ENCODE measurements at regions not wholly inside any gene's neighbourhood (a gene's known extent, or its start where the extent isn't known, plus 50 kb on each side); places are given as distances from the start of the nearest gene placed in this dataset.

DNA sequence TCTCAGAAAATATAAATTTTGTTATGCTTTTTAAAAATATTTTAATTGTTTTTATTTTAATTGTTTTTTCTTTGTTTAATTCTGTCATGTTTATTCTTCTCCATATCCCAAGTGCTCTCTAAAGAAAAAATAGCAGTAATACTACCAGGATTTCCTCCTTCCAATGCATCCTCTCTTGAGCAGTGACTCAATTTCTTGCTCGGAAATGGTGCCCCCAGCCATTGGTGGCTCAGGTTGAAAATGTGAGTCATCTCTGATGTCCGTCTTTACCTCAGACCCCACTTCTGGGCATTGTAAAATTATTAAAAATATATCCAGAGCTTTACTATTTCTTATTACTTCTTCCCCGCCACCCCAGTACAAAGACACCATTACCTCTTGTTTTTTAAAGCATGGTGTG lies 898.5 kb downstream of the METTL15 start:
- H3K36me3 ChIP-seq, result no peaks in the 10 kb centered on the region
- no peak for DNase-seq
- H3K4me1 ChIP-seq, result no peaks in the 10 kb centered on the region
- intact Hi-C loops (cut with DNase I; ENCODE audit: low total_unique reads) (no loop called here), in situ Hi-C loops (cut with MboI; ENCODE audit: low sequenced_read_pairs in 4 of 4) (no loop called here)
- no peak overlapping the region for H3K4me3 ChIP-seq
- ATAC-seq, result no peak
- TF ChIP-seq POLR2A (IDR thresholded peaks at IDR 0.05), result no peak
- TF ChIP-seq, protein P1, sequence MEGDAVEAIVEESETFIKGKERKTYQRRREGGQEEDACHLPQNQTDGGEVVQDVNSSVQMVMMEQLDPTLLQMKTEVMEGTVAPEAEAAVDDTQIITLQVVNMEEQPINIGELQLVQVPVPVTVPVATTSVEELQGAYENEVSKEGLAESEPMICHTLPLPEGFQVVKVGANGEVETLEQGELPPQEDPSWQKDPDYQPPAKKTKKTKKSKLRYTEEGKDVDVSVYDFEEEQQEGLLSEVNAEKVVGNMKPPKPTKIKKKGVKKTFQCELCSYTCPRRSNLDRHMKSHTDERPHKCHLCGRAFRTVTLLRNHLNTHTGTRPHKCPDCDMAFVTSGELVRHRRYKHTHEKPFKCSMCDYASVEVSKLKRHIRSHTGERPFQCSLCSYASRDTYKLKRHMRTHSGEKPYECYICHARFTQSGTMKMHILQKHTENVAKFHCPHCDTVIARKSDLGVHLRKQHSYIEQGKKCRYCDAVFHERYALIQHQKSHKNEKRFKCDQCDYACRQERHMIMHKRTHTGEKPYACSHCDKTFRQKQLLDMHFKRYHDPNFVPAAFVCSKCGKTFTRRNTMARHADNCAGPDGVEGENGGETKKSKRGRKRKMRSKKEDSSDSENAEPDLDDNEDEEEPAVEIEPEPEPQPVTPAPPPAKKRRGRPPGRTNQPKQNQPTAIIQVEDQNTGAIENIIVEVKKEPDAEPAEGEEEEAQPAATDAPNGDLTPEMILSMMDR (IDR thresholded peaks at IDR 0.05 in 4 of 5, conservative IDR thresholded peaks at IDR 0.05 in 1 of 5), result no peak
- H3K27ac ChIP-seq, result no peak overlapping the region
- H3K9me3 ChIP-seq, result no peaks in the 10 kb centered on the region
- H3K27me3 ChIP-seq, result no peaks in the 10 kb centered on the region

DNA sequence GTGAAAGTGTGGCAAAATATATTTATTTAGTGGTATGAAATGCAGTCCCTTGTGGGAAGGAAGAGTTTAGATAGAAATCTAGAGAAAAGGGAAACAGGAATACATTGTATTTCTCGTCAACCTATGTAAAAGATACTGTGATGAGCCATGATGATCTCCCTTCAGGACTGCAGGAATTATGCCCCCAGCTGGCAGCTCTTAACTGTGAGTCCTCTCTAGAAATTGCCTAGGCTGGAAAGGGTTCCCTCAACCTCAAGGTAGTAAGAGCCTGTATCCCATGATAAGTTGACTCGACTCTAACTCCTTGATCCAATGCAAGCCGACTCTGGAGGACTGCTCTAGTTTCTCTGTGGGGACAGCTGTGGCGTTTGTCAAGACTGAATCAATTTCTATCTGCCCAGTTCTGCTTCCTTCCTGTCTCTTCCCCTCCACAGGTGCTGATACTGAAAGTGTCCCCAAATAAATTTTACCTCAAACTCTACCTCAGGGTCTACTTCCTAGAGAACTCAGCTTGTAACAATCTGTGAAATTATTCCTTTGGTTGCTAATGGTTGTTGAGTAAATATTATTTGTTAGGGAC lies 897.3 kb downstream of the METTL15 start:
- H3K36me3 ChIP-seq, result no peaks in the 10 kb centered on the region
- TF ChIP-seq, protein P1 (IDR thresholded peaks at IDR 0.05 in 4 of 5, conservative IDR thresholded peaks at IDR 0.05 in 1 of 5), result no peak
- TF ChIP-seq POLR2A (IDR thresholded peaks at IDR 0.05), result no peak
- intact Hi-C loops (cut with DNase I; ENCODE audit: low total_unique reads), result no loop called here
- H3K9me3 ChIP-seq, result no peaks in the 10 kb centered on the region
- no peak overlapping the region for H3K27ac ChIP-seq
- DNase-seq (no peak), ATAC-seq (no peak)
- no peak overlapping the region for H3K4me3 ChIP-seq
- no peaks in the 10 kb centered on the region for H3K4me1 ChIP-seq
- in situ Hi-C loops (cut with MboI; ENCODE audit: low sequenced_read_pairs in 4 of 4), result no loop called here
- no peaks in the 10 kb centered on the region for H3K27me3 ChIP-seq

DNA sequence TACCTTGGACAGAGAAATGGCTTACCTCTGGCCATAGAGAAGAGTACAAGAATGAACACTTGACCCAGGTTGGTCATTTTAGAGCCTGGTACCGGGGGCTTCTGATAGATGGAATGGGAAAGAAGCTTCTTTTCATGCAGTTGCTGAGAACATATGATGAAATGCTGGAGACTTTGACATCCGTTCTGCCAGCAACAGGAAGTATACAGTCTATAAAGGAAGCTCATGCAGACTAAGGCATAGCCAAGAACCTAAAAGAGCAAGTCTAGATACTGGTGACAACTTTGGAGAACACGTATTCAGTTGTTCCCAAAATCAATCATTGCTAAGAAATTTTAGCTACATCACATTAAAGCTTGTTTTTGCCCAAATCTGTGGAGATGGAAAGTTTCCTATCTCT lies 894.6 kb downstream of the METTL15 start:
- no peak overlapping the region for H3K4me3 ChIP-seq
- TF ChIP-seq POLR2A (IDR thresholded peaks at IDR 0.05), result no peak
- TF ChIP-seq, protein P1 (IDR thresholded peaks at IDR 0.05 in 4 of 5, conservative IDR thresholded peaks at IDR 0.05 in 1 of 5), result no peak
- no peaks in the 10 kb centered on the region for H3K4me1 ChIP-seq
- ATAC-seq (no peak), DNase-seq (no peak)
- in situ Hi-C loops (cut with MboI; ENCODE audit: low sequenced_read_pairs in 4 of 4) (no loop called here), intact Hi-C loops (cut with DNase I; ENCODE audit: low total_unique reads) (no loop called here)
- H3K27me3 ChIP-seq, result no peaks in the 10 kb centered on the region
- no peaks in the 10 kb centered on the region for H3K9me3 ChIP-seq
- H3K36me3 ChIP-seq, result no peaks in the 10 kb centered on the region
- no peak overlapping the region for H3K27ac ChIP-seq

DNA sequence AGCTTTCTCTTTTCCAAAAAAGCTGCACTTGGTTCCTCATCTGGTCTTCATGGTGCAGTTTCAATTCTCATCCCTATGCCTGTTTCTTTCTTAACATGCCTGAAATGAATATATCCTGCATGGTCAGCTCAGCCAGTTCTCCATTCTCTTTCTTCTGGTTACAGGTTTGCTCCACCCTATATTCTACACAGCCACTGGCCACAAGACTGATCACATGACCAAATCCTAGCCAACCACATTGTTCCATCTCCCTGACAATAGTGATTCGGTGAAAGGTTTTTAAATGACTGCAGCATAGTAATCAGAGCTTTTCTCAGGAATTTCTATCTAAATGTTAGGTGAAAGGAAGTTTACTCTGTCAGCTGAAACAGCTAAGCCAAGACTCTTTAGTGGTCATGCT lies 891.4 kb downstream of the METTL15 start:
- no peaks in the 10 kb centered on the region for H3K36me3 ChIP-seq
- H3K9me3 ChIP-seq, result no peaks in the 10 kb centered on the region
- no peak overlapping the region for H3K27ac ChIP-seq
- no peak overlapping the region for H3K4me3 ChIP-seq
- no peaks in the 10 kb centered on the region for H3K27me3 ChIP-seq
- DNase-seq, result no peak
- no peaks in the 10 kb centered on the region for H3K4me1 ChIP-seq
- no peak for ATAC-seq
- intact Hi-C loops (cut with DNase I; ENCODE audit: low total_unique reads), result no loop called here
- TF ChIP-seq, protein P1 (IDR thresholded peaks at IDR 0.05 in 4 of 5, conservative IDR thresholded peaks at IDR 0.05 in 1 of 5), result no peak
- no peak for TF ChIP-seq POLR2A (IDR thresholded peaks at IDR 0.05)
- in situ Hi-C loops (cut with MboI; ENCODE audit: low sequenced_read_pairs in 4 of 4), result no loop called here

DNA sequence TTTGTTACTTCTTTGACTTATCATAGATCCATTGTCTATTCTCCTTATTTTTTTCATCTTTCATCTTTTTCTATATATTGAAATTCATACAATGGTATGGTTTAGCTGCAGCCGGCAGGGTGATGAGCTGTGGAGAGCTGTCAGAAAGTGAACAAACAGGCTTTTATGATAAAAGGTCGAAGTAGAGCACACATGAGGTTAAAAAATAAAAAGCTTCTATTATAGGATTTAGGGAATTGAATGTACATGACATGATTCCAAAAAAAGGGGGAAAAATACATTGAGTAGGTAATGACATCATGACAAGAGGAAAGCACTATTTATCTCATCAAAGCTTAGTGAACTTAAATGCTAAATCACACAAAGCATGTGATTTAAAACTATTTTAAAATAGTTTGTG lies 884.8 kb downstream of the METTL15 start:
- Histone ChIP-seq H3K27me3 (no peaks in the 10 kb centered on the region), H3K4me3 (no peak overlapping the region), H3K36me3 (no peaks in the 10 kb centered on the region), H3K9me3 (no peaks in the 10 kb centered on the region), H3K27ac (no peak overlapping the region), H3K4me1 (no peaks in the 10 kb centered on the region)
- in situ Hi-C loops (cut with MboI; ENCODE audit: low sequenced_read_pairs in 4 of 4) (no loop called here), intact Hi-C loops (cut with DNase I; ENCODE audit: low total_unique reads) (no loop called here)
- no peak for ATAC-seq
- TF ChIP-seq POLR2A (IDR thresholded peaks at IDR 0.05), result no peak
- TF ChIP-seq, protein P1 (IDR thresholded peaks at IDR 0.05 in 4 of 5, conservative IDR thresholded peaks at IDR 0.05 in 1 of 5), result no peak
- no peak for DNase-seq
